ENCODE measurements at regions not wholly inside any gene's neighbourhood (a gene's known extent, or its start where the extent isn't known, plus 50 kb on each side); places are given as distances from the start of the nearest gene placed in this dataset.

DNA sequence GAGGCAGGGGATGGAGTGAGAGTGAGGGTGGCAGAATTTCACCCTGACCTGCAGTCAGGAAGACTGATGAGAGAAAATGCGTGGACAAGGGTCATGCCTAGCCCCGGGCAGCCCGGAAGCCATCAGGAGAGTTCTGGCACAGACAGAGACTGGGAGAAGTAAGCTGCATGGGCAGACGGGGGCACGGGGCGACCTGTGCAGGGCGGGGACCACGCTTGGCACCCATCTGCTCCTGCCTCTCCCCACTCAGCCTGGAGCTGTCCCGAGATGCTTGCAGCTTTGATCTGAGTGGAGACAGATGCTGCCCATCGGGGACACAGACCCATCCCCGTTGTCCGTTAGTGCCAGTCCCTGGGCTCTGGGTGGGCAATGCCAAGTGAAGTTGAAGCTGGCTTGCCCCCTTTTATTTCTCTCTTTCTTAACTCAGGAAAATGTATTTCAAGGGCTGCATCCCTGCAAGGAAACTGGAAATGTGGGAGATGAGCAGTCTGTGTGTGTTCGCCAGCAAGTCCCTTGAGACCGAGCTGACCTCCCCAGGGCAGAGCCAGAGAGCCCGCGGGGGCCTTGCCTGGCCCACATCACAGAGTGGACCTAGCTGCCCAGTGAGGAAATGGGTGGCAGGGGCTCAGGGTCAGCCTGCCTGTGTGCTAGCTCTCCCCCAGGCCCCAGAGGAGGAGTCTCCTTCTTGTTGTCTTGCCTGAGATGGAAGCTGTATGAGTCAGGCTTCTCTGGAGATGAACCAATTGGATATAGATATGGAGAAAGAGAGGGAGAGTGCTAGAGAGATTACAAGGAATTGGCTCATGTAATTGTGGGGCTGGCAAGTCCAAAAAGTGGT lies 121.3 kb upstream of the C1orf174 start:
- no peak for DNase-seq
- intact Hi-C loops (cut with micrococcal nuclease) = no loop called here
- no peaks in the 10 kb centered on the region for H3K4me1 ChIP-seq
- TF ChIP-seq, protein P1, sequence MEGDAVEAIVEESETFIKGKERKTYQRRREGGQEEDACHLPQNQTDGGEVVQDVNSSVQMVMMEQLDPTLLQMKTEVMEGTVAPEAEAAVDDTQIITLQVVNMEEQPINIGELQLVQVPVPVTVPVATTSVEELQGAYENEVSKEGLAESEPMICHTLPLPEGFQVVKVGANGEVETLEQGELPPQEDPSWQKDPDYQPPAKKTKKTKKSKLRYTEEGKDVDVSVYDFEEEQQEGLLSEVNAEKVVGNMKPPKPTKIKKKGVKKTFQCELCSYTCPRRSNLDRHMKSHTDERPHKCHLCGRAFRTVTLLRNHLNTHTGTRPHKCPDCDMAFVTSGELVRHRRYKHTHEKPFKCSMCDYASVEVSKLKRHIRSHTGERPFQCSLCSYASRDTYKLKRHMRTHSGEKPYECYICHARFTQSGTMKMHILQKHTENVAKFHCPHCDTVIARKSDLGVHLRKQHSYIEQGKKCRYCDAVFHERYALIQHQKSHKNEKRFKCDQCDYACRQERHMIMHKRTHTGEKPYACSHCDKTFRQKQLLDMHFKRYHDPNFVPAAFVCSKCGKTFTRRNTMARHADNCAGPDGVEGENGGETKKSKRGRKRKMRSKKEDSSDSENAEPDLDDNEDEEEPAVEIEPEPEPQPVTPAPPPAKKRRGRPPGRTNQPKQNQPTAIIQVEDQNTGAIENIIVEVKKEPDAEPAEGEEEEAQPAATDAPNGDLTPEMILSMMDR (IDR thresholded peaks at IDR 0.05; ENCODE audit: borderline replicate concordance) = no peak
- H3K9me3 ChIP-seq (replicated peaks) = no peaks in the 10 kb centered on the region
- no peak overlapping the region for H3K27ac ChIP-seq (replicated peaks)
- H3K4me3 ChIP-seq = no peak overlapping the region
- H3K27me3 ChIP-seq (ENCODE audit: low read depth) = peaks cover 67% of the 10 kb centered on the region
- H3K36me3 ChIP-seq = no peaks in the 10 kb centered on the region

DNA sequence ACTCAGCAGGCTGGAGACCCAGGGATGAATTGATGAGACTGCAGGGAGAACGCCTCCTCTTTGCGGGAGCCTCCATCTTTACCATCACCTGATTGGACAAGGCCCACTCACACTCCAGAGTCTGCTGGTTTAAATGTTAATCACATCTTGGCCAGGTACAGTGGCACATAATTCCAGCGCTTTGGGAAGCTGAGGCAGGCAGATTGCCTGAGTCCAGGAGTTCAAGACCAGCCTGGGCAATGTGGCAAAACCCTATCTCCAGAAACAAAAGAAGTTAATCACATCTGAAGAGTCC lies 121.8 kb upstream of the C1orf174 start:
- no peaks in the 10 kb centered on the region for H3K4me1 ChIP-seq
- intact Hi-C loops (cut with micrococcal nuclease) = no loop called here
- peaks cover 72% of the 10 kb centered on the region for H3K27me3 ChIP-seq (ENCODE audit: low read depth)
- H3K4me3 ChIP-seq = no peak overlapping the region
- H3K36me3 ChIP-seq = no peaks in the 10 kb centered on the region
- no peaks in the 10 kb centered on the region for H3K9me3 ChIP-seq (replicated peaks)
- TF ChIP-seq, protein P1 (IDR thresholded peaks at IDR 0.05; ENCODE audit: borderline replicate concordance) = no peak
- H3K27ac ChIP-seq (replicated peaks) = no peak overlapping the region
- no peak for DNase-seq

DNA sequence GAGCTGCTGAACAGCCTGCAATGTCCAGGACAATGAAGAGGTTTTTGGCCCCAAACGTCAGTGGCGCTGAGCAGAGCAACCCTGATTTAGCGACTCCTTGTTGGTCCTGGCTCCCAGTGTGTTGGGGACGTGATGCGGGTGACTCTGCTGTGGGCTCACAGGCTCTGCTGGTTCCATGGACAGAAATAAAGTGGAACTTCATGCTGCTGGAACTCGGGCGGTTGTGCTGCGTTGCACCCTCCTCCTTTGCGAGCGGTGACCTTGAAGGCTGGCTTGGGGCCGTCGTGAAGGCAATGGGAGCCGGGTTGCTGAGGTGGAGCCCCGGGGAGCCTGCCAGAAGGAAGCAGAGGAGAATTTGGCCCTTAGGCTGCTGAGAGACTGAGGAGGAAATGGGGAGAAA lies 122.6 kb upstream of the C1orf174 start:
- no peak for DNase-seq
- H3K4me1 ChIP-seq = no peaks in the 10 kb centered on the region
- no peaks in the 10 kb centered on the region for H3K36me3 ChIP-seq
- TF ChIP-seq, protein P1 (IDR thresholded peaks at IDR 0.05; ENCODE audit: borderline replicate concordance) = no peak
- intact Hi-C loops (cut with micrococcal nuclease) = no loop called here
- H3K27ac ChIP-seq (replicated peaks) = no peak overlapping the region
- peaks cover 80% of the 10 kb centered on the region for H3K27me3 ChIP-seq (ENCODE audit: low read depth)
- no peak overlapping the region for H3K4me3 ChIP-seq
- no peaks in the 10 kb centered on the region for H3K9me3 ChIP-seq (replicated peaks)

DNA sequence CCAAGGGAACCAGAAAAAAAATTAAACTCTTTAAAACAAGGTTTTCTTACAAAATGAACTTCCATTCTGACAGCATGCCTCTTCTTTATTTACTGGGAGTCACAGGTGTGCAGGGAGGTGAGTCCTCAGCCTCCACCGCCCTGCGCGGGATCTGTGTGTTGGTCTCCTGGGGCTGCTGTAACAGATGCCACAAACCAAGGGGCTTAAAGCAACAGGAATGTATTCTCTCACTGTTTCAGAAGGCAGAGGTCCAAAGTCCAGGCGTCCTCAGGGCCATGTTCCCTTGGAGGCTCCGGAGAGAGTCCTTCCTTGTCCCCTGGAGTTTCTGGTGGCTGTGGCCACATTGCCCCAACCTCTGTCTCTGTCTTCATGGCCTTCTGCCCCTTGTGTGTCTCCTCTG lies 123.6 kb upstream of the C1orf174 start:
- DNase-seq = no peak
- Histone ChIP-seq H3K4me3 (no peak overlapping the region), H3K4me1 (no peaks in the 10 kb centered on the region), H3K36me3 (no peaks in the 10 kb centered on the region), H3K27ac (replicated peaks) (no peak overlapping the region), H3K27me3 (ENCODE audit: low read depth) (peaks cover 87% of the 10 kb centered on the region), H3K9me3 (replicated peaks) (no peaks in the 10 kb centered on the region)
- intact Hi-C loops (cut with micrococcal nuclease) = no loop called here
- TF ChIP-seq, protein P1 (IDR thresholded peaks at IDR 0.05; ENCODE audit: borderline replicate concordance) = no peak

DNA sequence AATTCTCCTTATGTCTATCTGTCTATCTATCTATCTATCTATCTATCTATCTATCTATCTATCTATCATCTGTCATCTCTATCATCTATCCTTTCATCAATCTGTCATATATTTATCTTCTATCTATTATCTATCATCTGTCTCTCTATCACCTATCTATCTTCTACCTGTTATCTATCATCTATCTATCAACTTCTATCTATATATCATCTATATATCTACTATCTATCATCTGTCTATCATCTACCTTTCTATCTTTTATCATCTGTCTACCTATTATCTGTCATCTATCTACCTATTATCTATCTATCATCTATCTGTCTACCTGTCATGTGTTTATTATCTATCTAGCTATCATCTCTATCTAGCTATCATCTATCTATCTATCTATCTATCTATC lies 124.7 kb upstream of the C1orf174 start:
- TF ChIP-seq, protein P1 (IDR thresholded peaks at IDR 0.05; ENCODE audit: borderline replicate concordance) = no peak
- no peaks in the 10 kb centered on the region for H3K4me1 ChIP-seq
- H3K27me3 ChIP-seq (ENCODE audit: low read depth) = peaks cover 93% of the 10 kb centered on the region
- no peak overlapping the region for H3K27ac ChIP-seq (replicated peaks)
- intact Hi-C loops (cut with micrococcal nuclease) = no loop called here
- no peak for DNase-seq
- H3K9me3 ChIP-seq (replicated peaks) = no peaks in the 10 kb centered on the region
- H3K4me3 ChIP-seq = no peak overlapping the region
- H3K36me3 ChIP-seq = no peaks in the 10 kb centered on the region

Data from left ventricle myocardium inferior (tissue), 1 donor.